Glutamatergic neuron (in vitro differentiated cells): ENCODE measurements at regions not wholly inside any gene's neighbourhood (a gene's known extent, or its start where the extent isn't known, plus 50 kb on each side); places are given as distances from the start of the nearest gene placed in this dataset.

Experiments
- DNase-seq: peaks from one replicate; pipeline ENCODE4 v3.0.0; 2022
- H3K27ac Mint-ChIP-seq: one replicate; pipeline ENCODE4 v1.8.0; 2020; ENCODE audit warnings: mild to moderate bottlenecking, mixed read lengths, inconsistent platforms; ENCODE audit not compliant: unreplicated experiment
- H3K27me3 Mint-ChIP-seq: one replicate; pipeline ENCODE4 v1.8.0; 2020; ENCODE audit warnings: mild to moderate bottlenecking, moderate library complexity, mixed read lengths, inconsistent platforms; ENCODE audit not compliant: unreplicated experiment
- H3K36me3 Mint-ChIP-seq: one replicate; pipeline ENCODE4 v1.8.0; 2020; ENCODE audit warnings: mild to moderate bottlenecking, mixed read lengths, inconsistent platforms; ENCODE audit not compliant: unreplicated experiment
- H3K4me1 Mint-ChIP-seq: one replicate; pipeline ENCODE4 v1.8.0; 2020; ENCODE audit warnings: mild to moderate bottlenecking, low read depth, mixed read lengths, inconsistent platforms; ENCODE audit not compliant: unreplicated experiment
- H3K4me3 Mint-ChIP-seq: one replicate; pipeline ENCODE4 v1.8.0; 2020; ENCODE audit warnings: mild to moderate bottlenecking, mixed read lengths, inconsistent platforms; ENCODE audit not compliant: unreplicated experiment
- H3K9me3 Mint-ChIP-seq: one replicate; pipeline ENCODE4 v1.8.0; 2020; ENCODE audit warnings: mild to moderate bottlenecking, moderate library complexity, mixed read lengths, inconsistent platforms; ENCODE audit not compliant: unreplicated experiment
- CTCF ChIP-seq: fragments of 200-600 bp; sonication (generic); IDR thresholded peaks from one replicate; pipeline ENCODE4 v1.5.0; 2021; ENCODE audit not compliant: partially characterized antibody, unreplicated experiment

GRCh38 chr5:61887271-61887670, 418.7 kb upstream of the KIF2A start:
- H3K27ac Mint-ChIP-seq = no peak overlapping the region
- peaks cover 2% of the 10 kb centered on the region for H3K27me3 Mint-ChIP-seq
- no peaks in the 10 kb centered on the region for H3K9me3 Mint-ChIP-seq
- no peak overlapping the region for H3K4me3 Mint-ChIP-seq
- H3K4me1 Mint-ChIP-seq = peaks cover 7% of the 10 kb centered on the region
- TF ChIP-seq CTCF = no peak
- H3K36me3 Mint-ChIP-seq = no peaks in the 10 kb centered on the region
- no peak for DNase-seq

- Mint-ChIP-seq H3K36me3 (no peaks in the 10 kb centered on the region), H3K4me1 (no peaks in the 10 kb centered on the region), H3K27me3 (no peaks in the 10 kb centered on the region), H3K9me3 (peaks cover 3% of the 10 kb centered on the region), H3K4me3 (no peak overlapping the region), H3K27ac (no peak overlapping the region)
- no peak for DNase-seq
- TF ChIP-seq CTCF = no peak
Measured at GRCh38 chr5:61894046-61894445, 412.0 kb upstream of the KIF2A start.

- Mint-ChIP-seq H3K4me1 (no peaks in the 10 kb centered on the region), H3K27ac (no peak overlapping the region), H3K9me3 (peaks cover 3% of the 10 kb centered on the region), H3K36me3 (no peaks in the 10 kb centered on the region), H3K27me3 (no peaks in the 10 kb centered on the region), H3K4me3 (no peak overlapping the region)
- no peak for TF ChIP-seq CTCF
- no peak for DNase-seq
Measured at GRCh38 chr5:61896811-61897210, 409.2 kb upstream of the KIF2A start.

- no peaks in the 10 kb centered on the region for H3K4me1 Mint-ChIP-seq
- no peak for TF ChIP-seq CTCF
- H3K36me3 Mint-ChIP-seq = no peaks in the 10 kb centered on the region
- DNase-seq = no peak
- H3K27ac Mint-ChIP-seq = no peak overlapping the region
- H3K27me3 Mint-ChIP-seq = no peaks in the 10 kb centered on the region
- H3K9me3 Mint-ChIP-seq = peaks cover 3% of the 10 kb centered on the region
- H3K4me3 Mint-ChIP-seq = no peak overlapping the region
Measured at GRCh38 chr5:61897251-61897650, 408.8 kb upstream of the KIF2A start.

- Mint-ChIP-seq H3K27me3 (peaks cover 3% of the 10 kb centered on the region), H3K4me3 (no peak overlapping the region), H3K9me3 (no peaks in the 10 kb centered on the region), H3K36me3 (no peaks in the 10 kb centered on the region), H3K4me1 (no peaks in the 10 kb centered on the region), H3K27ac (no peak overlapping the region)
- DNase-seq = no peak
- TF ChIP-seq CTCF = no peak
Measured at GRCh38 chr5:61901997-61902396, 404.0 kb upstream of the KIF2A start.
